ENCODE measurements at regions not wholly inside any gene's neighbourhood (a gene's known extent, or its start where the extent isn't known, plus 50 kb on each side); places are given as distances from the start of the nearest gene placed in this dataset.
"Not testable (repeated sequence)": the region's sequence is repeated elsewhere in the genome, so short reads cannot be mapped to it uniquely, and the experiment has no call there.

- H2BK15ac ChIP-seq (ENCODE audit: low read length); CTCF ChIA-PET (ENCODE audit: partially characterized antibody); FAIRE-seq: not testable (repeated sequence)
Observed at GRCh38 chr6:150500568-150500967, 99.1 kb upstream of the PLEKHG1 start.

More at GRCh38 chr6:150500568-150500967, 99.1 kb upstream of the PLEKHG1 start:
- H3K4me2 ChIP-seq (ENCODE audit: insufficient read depth in 1 of 2, low read depth in 2 of 2, low read length in 2 of 2); POLR2A ChIA-PET (ENCODE audit: partially characterized antibody); H2BK20ac ChIP-seq (ENCODE audit: low read length); H3K23me2 ChIP-seq (ENCODE audit: low read depth, low read length); H4K8ac ChIP-seq (ENCODE audit: extremely low read depth, insufficient read depth, low read length); H2BK5ac ChIP-seq (ENCODE audit: low read depth, low read length); H4K5ac ChIP-seq (ENCODE audit: insufficient read length, low read depth, low read length); H3K4me1 ChIP-seq (replicated peaks in 1 of 4; ENCODE audit: control insufficient read depth in 3 of 4, insufficient read depth in 4 of 4, low read length in 3 of 4); H3K27ac ChIP-seq (ENCODE audit: low read depth, low read length); H3K79me2 ChIP-seq (ENCODE audit: control insufficient read depth in 1 of 2, insufficient read depth in 2 of 2, low read length in 2 of 2); H3K27me3 ChIP-seq (replicated peaks in 1 of 4; ENCODE audit: control insufficient read depth in 3 of 4, extremely low read depth in 1 of 4, insufficient read depth in 3 of 4, low read length in 3 of 4); H2AFZ ChIP-seq (ENCODE audit: low read length); H4K91ac ChIP-seq (replicated peaks; ENCODE audit: insufficient read length, low read length); H3K23ac ChIP-seq (ENCODE audit: insufficient read length); H3K14ac ChIP-seq (ENCODE audit: insufficient read length); H3K56ac ChIP-seq (replicated peaks; ENCODE audit: insufficient read length, low read depth, low read length); DNase-seq (ENCODE audit: low read depth in 1 of 2, low spot score in 2 of 2); H3K4me3 ChIP-seq (ENCODE audit: extremely low read depth in 1 of 4, insufficient read depth in 2 of 4, low read depth in 3 of 4, low read length in 4 of 4); H3K79me1 ChIP-seq (ENCODE audit: low read depth, low read length); H2BK12ac ChIP-seq (ENCODE audit: low read depth, low read length); H3K9ac ChIP-seq (replicated peaks in 1 of 4; ENCODE audit: extremely low read depth in 1 of 4, low read depth in 3 of 4, low read length in 3 of 4); H3K4ac ChIP-seq (replicated peaks; ENCODE audit: insufficient read length, low read depth, low read length); H2AK5ac ChIP-seq (ENCODE audit: low read depth, low read length); H3K18ac ChIP-seq (ENCODE audit: extremely low read depth, low read length); H4K20me1 ChIP-seq (replicated peaks in 1 of 2; ENCODE audit: control insufficient read depth in 1 of 2, insufficient read depth in 2 of 2, low read length in 2 of 2); H2BK120ac ChIP-seq (replicated peaks; ENCODE audit: low read depth, low read length); H3K9me3 ChIP-seq (ENCODE audit: insufficient read depth in 2 of 2, low read depth in 1 of 2, low read length in 1 of 2); H3K36me3 ChIP-seq (ENCODE audit: control insufficient read depth in 2 of 4, insufficient read depth in 4 of 4, low read length in 3 of 4): not testable (repeated sequence)
- WGBS, 2 experiments (ENCODE audit: extremely low coverage in 1 of 2, insufficient coverage in 1 of 2, insufficient read length in 1 of 2, insufficient replicate concordance in 2 of 2, low coverage in 1 of 2, low lambda C conversion rate in 2 of 2, missing lambda C conversion rate in 1 of 2), result 86% methylated on average over 2 of the region's 2 CpGs; no CpG with 5 or more reads in 1 of the 2 experiments

Measured in H1 (cell line).